ENCODE measurements at regions not wholly inside any gene's neighbourhood (a gene's known extent, or its start where the extent isn't known, plus 50 kb on each side); places are given as distances from the start of the nearest gene placed in this dataset.

- Histone ChIP-seq H3K36me3 (no peaks in the 10 kb centered on the region), H3K4me3 (replicated peaks in 1 of 3) (no peak overlapping the region), H3K27me3 (no peaks in the 10 kb centered on the region), H3K27ac (no peak overlapping the region), H3K9me3 (no peaks in the 10 kb centered on the region), H3K4me1 (no peaks in the 10 kb centered on the region)
- intact Hi-C loops (cut with DNase I), result no loop called here
- 79% methylated on average over 6 of the region's 6 CpGs for WGBS, 2 donors
- TF ChIP-seq POLR2A (IDR thresholded peaks at IDR 0.05), result no peak
- DNase-seq, result no peak
Observed at GRCh38 chr1:221903594-221903993, 161.7 kb upstream of the DUSP10 start.

- Histone ChIP-seq H3K4me1 (no peaks in the 10 kb centered on the region), H3K36me3 (no peaks in the 10 kb centered on the region), H3K27ac (no peak overlapping the region), H3K9me3 (no peaks in the 10 kb centered on the region), H3K4me3 (replicated peaks in 1 of 3) (no peak overlapping the region), H3K27me3 (no peaks in the 10 kb centered on the region)
- TF ChIP-seq POLR2A (IDR thresholded peaks at IDR 0.05) (no peak), CTCF (IDR thresholded peaks at IDR 0.05) (no peak)
- WGBS, 2 donors, result 75 to 78% methylated on average over 4 to 5 of the region's 7 CpGs
- intact Hi-C loops (cut with DNase I), result no loop called here
- DNase-seq, result no peak
Observed at GRCh38 chr1:221902961-221903360, 161.1 kb upstream of the DUSP10 start.

- DNase-seq, result no peak
- Histone ChIP-seq H3K4me1 (no peaks in the 10 kb centered on the region), H3K36me3 (no peaks in the 10 kb centered on the region), H3K9me3 (no peaks in the 10 kb centered on the region), H3K27ac (no peak overlapping the region), H3K4me3 (replicated peaks in 1 of 3) (no peak overlapping the region), H3K27me3 (no peaks in the 10 kb centered on the region)
- intact Hi-C loops (cut with DNase I), result no loop called here
- WGBS, 2 donors, result 98% methylated on average over 3 of the region's 3 CpGs
- no peak for TF ChIP-seq CTCF (IDR thresholded peaks at IDR 0.05)
- no peak for TF ChIP-seq POLR2A (IDR thresholded peaks at IDR 0.05)
Observed at GRCh38 chr1:221900678-221901077, 158.8 kb upstream of the DUSP10 start.

GRCh38 chr1:221897321-221897721 lies 155.4 kb upstream of the DUSP10 start:
- intact Hi-C loops (cut with DNase I), result no loop called here
- H3K36me3 ChIP-seq, result no peaks in the 10 kb centered on the region
- H3K27me3 ChIP-seq, result no peaks in the 10 kb centered on the region
- no peak overlapping the region for H3K4me3 ChIP-seq (replicated peaks in 1 of 3)
- WGBS, 2 donors, result 43 to 60% methylated on average over 3 of the region's 3 CpGs
- TF ChIP-seq POLR2A (IDR thresholded peaks at IDR 0.05), result no peak
- TF ChIP-seq CTCF (IDR thresholded peaks at IDR 0.05), result no peak
- H3K4me1 ChIP-seq, result no peaks in the 10 kb centered on the region
- no peak overlapping the region for H3K27ac ChIP-seq
- DNase-seq, result no peak
- no peaks in the 10 kb centered on the region for H3K9me3 ChIP-seq

GRCh38 chr1:221892301-221892830 lies 150.5 kb upstream of the DUSP10 start:
- Histone ChIP-seq H3K4me3 (replicated peaks in 1 of 3) (no peak overlapping the region), H3K27ac (no peak overlapping the region), H3K9me3 (no peaks in the 10 kb centered on the region), H3K27me3 (no peaks in the 10 kb centered on the region), H3K4me1 (peaks cover 0 to under 1% of the 10 kb centered on the region in 2 donors), H3K36me3 (no peaks in the 10 kb centered on the region)
- intact Hi-C loops (cut with DNase I), result no loop called here
- no peak for DNase-seq
- TF ChIP-seq POLR2A (IDR thresholded peaks at IDR 0.05) (no peak), CTCF (IDR thresholded peaks at IDR 0.05) (no peak)
- 76 to 88% methylated on average over 1 of the region's 1 CpG for WGBS, 2 donors

GRCh38 chr1:221891708-221892107 lies 149.8 kb upstream of the DUSP10 start:
- Histone ChIP-seq H3K27me3 (no peaks in the 10 kb centered on the region), H3K36me3 (no peaks in the 10 kb centered on the region), H3K27ac (no peak overlapping the region), H3K4me1 (peaks cover 0 to 8% of the 10 kb centered on the region in 2 donors), H3K4me3 (replicated peaks in 1 of 3) (no peak overlapping the region), H3K9me3 (no peaks in the 10 kb centered on the region)
- no peak for TF ChIP-seq POLR2A (IDR thresholded peaks at IDR 0.05)
- TF ChIP-seq CTCF (IDR thresholded peaks at IDR 0.05), result no peak
- no peak for DNase-seq
- intact Hi-C loops (cut with DNase I), result no loop called here
- 84 to 91% methylated on average over 1 of the region's 1 CpG for WGBS, 2 donors
